ENCODE measurements at regions not wholly inside any gene's neighbourhood (a gene's known extent, or its start where the extent isn't known, plus 50 kb on each side); places are given as distances from the start of the nearest gene placed in this dataset.

DNA sequence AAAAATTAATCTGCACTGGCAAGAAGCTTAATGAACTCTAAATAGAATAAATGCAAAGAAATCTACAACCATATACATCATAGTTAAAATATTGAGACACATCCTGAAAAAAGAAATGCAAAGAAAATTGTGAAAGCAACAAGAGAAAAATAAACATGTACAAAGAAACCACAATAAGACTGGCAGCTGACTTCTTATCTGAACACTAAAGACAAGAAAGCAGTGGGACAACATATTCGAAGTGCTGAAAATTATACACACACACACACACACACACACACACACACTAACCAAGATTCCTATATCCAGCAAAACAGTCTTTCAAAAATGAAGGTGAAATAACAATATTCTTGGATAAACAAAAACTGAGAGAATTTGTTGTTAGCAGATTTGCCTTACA lies 366.5 kb upstream of the C16orf82 start:
- TF ChIP-seq ZNF274 (IDR thresholded peaks at IDR 0.05; ENCODE audit: low read depth, low read length), result no peak
- TF ChIP-seq SUZ12 (IDR thresholded peaks at IDR 0.05; ENCODE audit: extremely low read depth, insufficient read depth, insufficient read length), result no peak
- no peak for TF ChIP-seq YY1 (IDR thresholded peaks at IDR 0.05; ENCODE audit: insufficient read depth, insufficient read length)

Measured in NT2/D1 (cell line).